Activated T-helper 1 cell treated with anti-CD3 and anti-CD28 coated beads, Interleukin-2, amount 50 U/mL, for 16 hours (primary cell): ENCODE measurements at regions not wholly inside any gene's neighbourhood (a gene's known extent, or its start where the extent isn't known, plus 50 kb on each side); places are given as distances from the start of the nearest gene placed in this dataset.
"Not testable (repeated sequence)": the region's sequence is repeated elsewhere in the genome, so short reads cannot be mapped to it uniquely, and the experiment has no call there.

Source experiments
- DNase-seq, 2 donors: peaks; one replicate each; pipeline ENCODE4 v3.0.0-alpha.2; 2020; ENCODE audit warnings: low read depth in 1 of 2, low spot score in 1 of 2

DNA sequence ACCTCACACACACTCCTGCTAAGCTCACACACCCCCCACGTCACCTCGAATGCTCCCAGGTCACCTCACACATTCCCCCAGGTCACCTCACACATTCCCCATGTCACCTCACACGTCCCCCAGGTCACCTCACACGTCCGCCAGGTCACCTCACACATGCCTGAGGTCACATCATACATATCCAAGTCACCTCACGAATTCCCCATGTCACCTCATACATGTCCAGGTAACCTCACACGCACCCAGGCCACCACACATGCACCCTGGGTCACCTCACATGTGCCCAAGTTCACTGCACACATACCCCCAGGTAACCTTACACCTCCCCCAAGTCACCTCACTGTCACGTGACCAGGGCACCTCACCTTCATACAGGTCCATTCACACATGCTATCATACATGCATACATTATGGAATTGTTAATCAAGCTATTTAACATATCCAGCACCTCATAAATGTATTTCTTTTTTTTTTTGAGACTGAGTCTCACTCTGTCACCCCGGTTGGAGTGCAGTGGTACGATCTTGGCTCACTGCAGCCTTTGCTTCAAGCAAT, 640.3 kb downstream of the TMEM121 start:
- DNase-seq: no peak

DNA sequence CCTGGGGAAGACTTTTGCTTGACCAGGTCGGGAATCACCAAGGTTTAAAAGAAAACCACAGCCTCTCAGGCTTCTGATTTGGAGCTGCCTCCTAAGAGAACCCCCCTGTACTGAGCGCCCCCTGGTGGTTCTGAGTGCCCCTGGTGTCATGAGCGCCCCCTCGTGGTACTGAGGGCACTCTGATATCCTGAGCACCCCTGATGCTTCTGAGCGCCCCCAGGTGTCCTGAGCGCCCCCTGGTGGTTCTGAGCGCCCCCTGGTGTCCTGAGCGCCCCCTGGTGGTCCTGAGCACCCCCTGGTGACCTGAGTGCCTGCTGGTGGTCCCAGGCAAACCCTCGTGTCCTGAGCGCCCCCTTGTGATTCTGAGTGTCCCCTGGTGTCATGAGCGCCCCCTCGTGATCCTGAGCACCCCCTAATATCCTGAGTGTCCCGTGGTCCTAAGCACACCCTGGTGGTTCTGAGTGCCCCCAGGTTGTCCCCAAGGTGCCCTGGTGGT, 643.8 kb downstream of the TMEM121 start:
- DNase-seq: peak; percentile 28 to 63

DNA sequence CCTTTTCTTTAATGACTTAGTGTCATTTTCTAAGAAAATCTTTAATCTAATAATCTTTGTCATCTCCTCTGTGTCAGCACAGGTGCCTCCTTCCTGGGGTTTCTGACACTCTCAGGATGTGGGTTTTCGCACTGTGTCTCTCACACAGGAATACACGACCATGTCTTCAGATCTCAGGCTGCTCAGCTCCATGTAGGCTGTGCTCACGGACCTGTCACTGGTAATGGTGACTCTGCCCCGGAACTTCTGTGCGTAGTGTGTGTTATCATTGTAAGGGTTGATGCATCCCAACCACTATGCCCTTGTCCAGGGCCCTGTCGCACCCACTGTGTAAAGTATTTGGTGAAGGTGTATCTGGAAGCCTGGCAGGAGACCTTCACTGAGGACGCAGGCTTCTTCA, 647.8 kb downstream of the TMEM121 start:
- peak; percentile 27 to 39 for DNase-seq

DNA sequence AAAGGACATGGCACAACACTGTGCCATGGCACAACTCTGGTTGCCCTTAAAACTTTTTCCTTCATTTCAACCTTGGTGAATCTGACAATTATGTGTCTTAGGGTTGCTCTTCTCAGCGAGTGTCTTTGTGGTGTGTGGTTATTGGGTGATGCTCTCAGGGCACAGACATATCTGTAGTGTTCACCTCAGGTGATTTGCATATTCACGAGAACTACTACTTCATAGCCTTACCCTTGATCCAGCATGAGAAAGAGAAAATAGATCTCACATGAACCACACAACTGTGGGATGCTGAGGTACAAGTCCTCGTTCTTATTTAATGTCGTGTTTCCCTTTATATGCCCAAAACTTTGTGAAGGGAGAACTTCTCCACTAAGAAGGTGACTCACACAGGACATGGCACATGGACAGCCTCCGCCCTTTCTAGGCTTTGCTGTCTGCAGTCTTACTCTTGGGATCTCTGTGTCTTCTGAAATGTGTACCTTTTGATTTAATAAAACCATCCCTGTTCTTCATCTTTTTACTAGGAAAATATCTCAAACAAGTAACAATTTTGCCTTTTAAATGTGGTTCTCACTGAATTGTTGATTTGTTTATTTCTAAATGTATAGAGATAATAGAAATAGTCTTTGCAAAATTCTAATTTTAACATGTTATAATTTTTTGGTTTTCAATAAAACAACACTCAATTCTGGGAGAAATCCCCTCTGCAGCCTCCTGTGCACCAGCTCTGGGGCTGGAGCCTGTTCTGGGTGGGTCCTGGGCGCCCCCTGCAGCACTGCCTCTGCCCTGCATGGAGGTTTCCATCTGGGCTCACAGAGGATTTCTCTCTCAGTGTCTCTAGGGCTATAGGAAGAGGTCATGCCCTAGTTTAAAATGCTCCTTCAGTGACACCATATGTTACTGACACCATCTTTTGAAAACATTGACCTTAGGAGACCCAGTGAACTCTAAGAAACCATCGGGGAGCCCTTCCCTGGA, 651.2 kb downstream of the TMEM121 start:
- DNase-seq: not testable (repeated sequence)

GRCh38 chr14:106179761-106180160, 653.4 kb downstream of the TMEM121 start:
- DNase-seq: no peak

- DNase-seq: peak; percentile 43 to 45
Measured at GRCh38 chr14:106184771-106185170, 658.4 kb downstream of the TMEM121 start.

GRCh38 chr14:106185174-106185836, 658.9 kb downstream of the TMEM121 start:
- not testable (repeated sequence) for DNase-seq

DNA sequence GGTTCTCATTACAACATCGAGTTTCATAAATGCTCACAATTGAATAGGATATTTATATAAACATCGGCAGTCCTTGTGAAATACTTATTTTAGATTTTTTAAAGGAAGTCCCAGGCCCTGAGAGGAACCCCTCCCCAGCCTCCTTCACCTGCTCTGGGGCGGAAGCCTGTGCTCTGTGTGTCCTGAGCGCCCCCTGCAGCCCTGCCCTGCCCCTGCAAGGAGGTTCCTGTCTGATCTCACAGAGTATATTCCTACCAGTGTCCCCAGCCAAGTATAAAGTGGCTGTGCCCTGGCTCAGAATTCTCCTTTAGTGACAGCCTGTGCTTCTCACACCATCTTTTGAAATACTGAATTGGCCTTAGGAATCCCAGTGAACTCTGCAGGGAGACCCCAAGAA, 659.5 kb downstream of the TMEM121 start:
- DNase-seq: peak; percentile 48 to 49

- DNase-seq: no peak
Measured at GRCh38 chr14:106187216-106187615, 660.8 kb downstream of the TMEM121 start.

DNA sequence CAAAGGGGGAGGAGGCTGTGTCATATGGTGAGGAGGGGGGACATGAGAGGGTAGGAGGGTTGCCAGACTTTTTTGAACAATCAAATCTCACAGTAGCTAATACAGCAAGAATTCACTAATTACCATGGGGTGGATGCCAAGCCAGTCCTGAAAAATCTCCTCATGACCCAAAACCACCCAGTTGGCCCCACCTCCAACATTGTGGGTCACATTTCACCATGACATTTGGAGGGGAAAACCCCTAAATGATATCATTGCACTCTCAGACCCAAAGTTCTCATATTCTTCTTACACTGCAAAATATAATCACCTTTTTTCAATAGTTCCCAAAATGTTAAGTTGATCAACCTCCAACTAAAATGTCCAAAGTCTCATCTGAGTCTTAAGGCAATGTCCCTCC, 666.3 kb downstream of the TMEM121 start:
- not testable (repeated sequence) for DNase-seq

- DNase-seq: peak; percentile 35 to 50
Measured at GRCh38 chr14:106196459-106196858, 670.1 kb downstream of the TMEM121 start.

- DNase-seq: not testable (repeated sequence)
Measured at GRCh38 chr14:106197264-106197663, 670.9 kb downstream of the TMEM121 start.

- no peak for DNase-seq
Measured at GRCh38 chr14:106199097-106199496, 672.7 kb downstream of the TMEM121 start.

GRCh38 chr14:106200541-106201315, 674.3 kb downstream of the TMEM121 start:
- DNase-seq: no peak

- DNase-seq: no peak
Measured at GRCh38 chr14:106201376-106201775, 675.0 kb downstream of the TMEM121 start.

DNA sequence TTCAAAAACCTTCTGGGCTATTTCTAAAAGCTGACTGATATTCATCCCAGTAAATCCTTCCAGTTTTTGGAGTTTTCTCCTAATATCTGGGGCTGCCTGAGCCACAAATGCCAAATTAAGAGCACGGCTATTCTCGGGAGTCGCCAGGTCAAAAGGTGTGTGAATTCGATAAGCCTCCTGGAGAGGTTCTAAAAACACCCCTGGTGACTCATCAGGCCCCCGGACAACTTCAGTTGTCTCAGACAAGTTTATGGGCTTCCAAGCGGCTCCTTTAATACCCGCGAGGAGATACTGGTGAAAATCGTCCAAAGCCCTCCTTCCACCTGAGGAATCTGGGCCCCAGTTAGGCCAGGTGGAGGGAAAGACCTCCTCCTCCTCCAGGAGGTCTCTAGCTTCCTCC, 677.1 kb downstream of the TMEM121 start:
- DNase-seq: no peak

GRCh38 chr14:106204063-106204462, 677.7 kb downstream of the TMEM121 start:
- no peak for DNase-seq

DNA sequence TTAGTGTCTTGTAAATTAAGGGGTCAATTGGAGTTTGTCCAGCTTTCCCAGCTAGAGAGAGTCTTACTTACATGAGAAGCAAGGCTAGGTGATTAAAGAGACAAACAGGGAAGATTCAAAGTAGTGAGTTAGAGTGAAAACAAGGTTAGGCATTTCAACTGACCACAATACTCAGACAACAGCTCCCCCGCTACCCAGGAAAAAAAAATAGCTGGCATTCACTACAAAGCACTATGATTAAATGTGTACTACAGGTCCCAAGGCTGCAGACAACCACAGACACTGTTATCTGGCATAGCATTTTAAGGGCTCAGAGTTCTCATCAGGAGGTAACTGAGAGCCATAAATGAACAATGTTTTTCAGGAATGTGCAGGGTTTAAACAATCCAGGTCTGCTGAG, 680.9 kb downstream of the TMEM121 start:
- no peak for DNase-seq

- no peak for DNase-seq
Measured at GRCh38 chr14:106208794-106209193, 682.4 kb downstream of the TMEM121 start.

- no peak for DNase-seq
Measured at GRCh38 chr14:106209755-106210154, 683.4 kb downstream of the TMEM121 start.

GRCh38 chr14:106210650-106211049, 684.3 kb downstream of the TMEM121 start:
- DNase-seq: no peak
